ENCODE measurements at regions not wholly inside any gene's neighbourhood (a gene's known extent, or its start where the extent isn't known, plus 50 kb on each side); places are given as distances from the start of the nearest gene placed in this dataset.

- ChIA-PET POLR2A (no interaction called here), CTCF (ENCODE audit: low intra/inter-chr PET ratio, low total read pairs) (no interaction called here)
- intact Hi-C loops (cut with micrococcal nuclease; ENCODE audit: unreplicated experiment) = no loop called here
- no peak overlapping the region for H3K4me3 ChIP-seq (replicated peaks in 1 of 3; ENCODE audit: insufficient read depth in 1 of 3, low read depth in 2 of 3, low read length in 3 of 3)
- peaks cover 2 to 51% of the 10 kb centered on the region in 2 experiments; a peak in 4 of 5 replicates for H3K27me3 ChIP-seq (ENCODE audit: control insufficient read depth in 1 of 2, insufficient read depth in 2 of 2, low read length in 2 of 2)
- H3K9ac ChIP-seq (ENCODE audit: insufficient read depth, low read depth, low read length) = no peak overlapping the region
- 18% methylated on average over 6 of the region's 6 CpGs for WGBS (ENCODE audit: low lambda C conversion rate)
- no peak for FAIRE-seq
- ATAC-seq = no peak
- in situ Hi-C loops (cut with HindIII; ENCODE audit: extremely low pct_ligation_motif_present, low pct_unique_long_range_greater_than_20kb) = no loop called here
- TF ChIP-seq CENPT (CRISPR knock-in tag; IDR thresholded peaks at IDR 0.05; ENCODE audit: low read depth) (no peak), YEATS2 (CRISPR knock-in tag; IDR thresholded peaks at IDR 0.05; ENCODE audit: borderline replicate concordance) (no peak), ZBTB37 (CRISPR knock-in tag; IDR thresholded peaks at IDR 0.05) (no peak), MXD1 (CRISPR knock-in tag; IDR thresholded peaks at IDR 0.05) (no peak), NR2F1 (CRISPR knock-in tag; IDR thresholded peaks at IDR 0.05) (no peak), KDM5B (CRISPR knock-in tag; IDR thresholded peaks at IDR 0.05; ENCODE audit: borderline replicate concordance) (no peak), ZNF572 (CRISPR knock-in tag; IDR thresholded peaks at IDR 0.05) (no peak), MAFF (IDR thresholded peaks at IDR 0.05; ENCODE audit: low read depth, low read length) (no peak), ARID5B (CRISPR knock-in tag; IDR thresholded peaks at IDR 0.05) (no peak), ZNF737 (CRISPR knock-in tag; IDR thresholded peaks at IDR 0.05; ENCODE audit: borderline replicate concordance) (no peak), EED (CRISPR knock-in tag; IDR thresholded peaks at IDR 0.05) (no peak), PHF5A (CRISPR knock-in tag; IDR thresholded peaks at IDR 0.05; ENCODE audit: low read depth, unreplicated experiment) (no peak), TOE1 (CRISPR knock-in tag; IDR thresholded peaks at IDR 0.05) (no peak), ZNF30 (CRISPR knock-in tag; IDR thresholded peaks at IDR 0.05) (no peak), RARA (CRISPR knock-in tag; IDR thresholded peaks at IDR 0.05) (no peak), PHF20 (CRISPR knock-in tag; IDR thresholded peaks at IDR 0.05) (no peak), ZBTB7B (CRISPR knock-in tag; IDR thresholded peaks at IDR 0.05) (no peak), HNRNPL (IDR thresholded peaks at IDR 0.05; ENCODE audit: low read depth, low read length) (no peak), MTF2 (CRISPR knock-in tag; IDR thresholded peaks at IDR 0.05; ENCODE audit: borderline replicate concordance) (no peak)
- H3K36me3 ChIP-seq (replicated peaks in 1 of 2; ENCODE audit: control insufficient read depth in 1 of 2, insufficient read depth in 2 of 2, low read length in 2 of 2) = no peaks in the 10 kb centered on the region
- BruUV-seq (replicated peaks) = no TSS peak
- no peaks in the 10 kb centered on the region for H4K20me1 ChIP-seq (ENCODE audit: insufficient read depth, low read length)
- no peaks in the 10 kb centered on the region for H3K4me1 ChIP-seq (ENCODE audit: insufficient read depth, low read length)
- no peaks in the 10 kb centered on the region for H3K79me2 ChIP-seq (ENCODE audit: insufficient read depth, low read length)
- H3K9me3 ChIP-seq (ENCODE audit: low read length) = no peaks in the 10 kb centered on the region
- DNase-seq (ENCODE audit: low spot score) = no peak
- H3K4me2 ChIP-seq (ENCODE audit: low read depth, low read length) = no peak overlapping the region
- H2AFZ ChIP-seq (ENCODE audit: low read length) = no peak overlapping the region
- H3K27ac ChIP-seq (ENCODE audit: extremely low read length, insufficient read depth, low read length) = no peak overlapping the region
Observed at GRCh38 chr7:128153436-128153835, 87.6 kb upstream of the LEP start.
